GM18505 (cell line): ENCODE measurements at regions not wholly inside any gene's neighbourhood (a gene's known extent, or its start where the extent isn't known, plus 50 kb on each side); places are given as distances from the start of the nearest gene placed in this dataset.

Experiments used
- ATAC-seq: cut with Tn5 transposase; IDR thresholded peaks from one replicate; pipeline ENCODE4 v1.9.1; 2021; ENCODE audit not compliant: unreplicated experiment
- POLR2A ChIP-seq: IDR thresholded peaks from 4 replicates; pipeline ENCODE4 v1.6.1; 2011; ENCODE audit warnings: borderline replicate concordance; ENCODE audit not compliant: insufficient read depth, insufficient read length; ENCODE audit errors: extremely low read depth

DNA sequence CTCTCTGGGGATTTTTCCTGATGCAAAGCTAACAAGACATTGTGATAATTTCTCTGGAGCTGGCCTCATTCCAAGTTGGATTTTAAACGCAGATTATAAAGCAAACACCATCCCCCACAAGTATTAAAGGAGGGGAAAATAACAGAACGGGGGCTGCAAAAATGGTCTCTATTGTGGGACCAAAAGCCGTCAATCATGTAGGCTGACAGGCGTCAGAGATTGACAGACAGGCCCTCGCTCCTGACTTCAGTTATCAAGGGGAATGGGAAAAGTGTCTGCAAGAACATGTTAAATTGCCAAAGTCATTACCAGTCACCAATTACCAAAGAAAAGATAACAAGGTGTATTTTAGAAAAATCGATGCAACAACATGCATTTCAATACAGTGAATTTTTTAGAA, 307.4 kb upstream of the POU3F1 start:
- no peak for ATAC-seq
- TF ChIP-seq POLR2A: no peak

DNA sequence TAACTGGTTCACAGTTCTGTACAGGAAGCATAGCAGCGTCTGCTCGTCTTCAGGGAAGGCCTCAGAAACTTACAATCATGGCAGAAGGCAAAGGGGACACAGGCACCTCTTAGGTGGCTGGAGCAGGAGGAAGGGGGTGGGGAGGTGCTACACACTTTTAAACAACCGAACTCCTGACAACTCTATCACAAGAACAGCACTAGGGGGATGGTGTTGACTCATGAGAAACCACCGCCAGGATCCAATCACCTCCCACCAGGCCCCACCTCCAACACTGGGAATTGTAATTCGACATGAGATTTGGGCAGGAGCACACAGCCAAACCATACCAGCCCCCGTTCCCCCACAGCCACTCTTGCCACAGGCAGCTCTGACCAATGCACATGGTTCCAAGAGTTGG, 306.3 kb upstream of the POU3F1 start:
- no peak for ATAC-seq
- no peak for TF ChIP-seq POLR2A

DNA sequence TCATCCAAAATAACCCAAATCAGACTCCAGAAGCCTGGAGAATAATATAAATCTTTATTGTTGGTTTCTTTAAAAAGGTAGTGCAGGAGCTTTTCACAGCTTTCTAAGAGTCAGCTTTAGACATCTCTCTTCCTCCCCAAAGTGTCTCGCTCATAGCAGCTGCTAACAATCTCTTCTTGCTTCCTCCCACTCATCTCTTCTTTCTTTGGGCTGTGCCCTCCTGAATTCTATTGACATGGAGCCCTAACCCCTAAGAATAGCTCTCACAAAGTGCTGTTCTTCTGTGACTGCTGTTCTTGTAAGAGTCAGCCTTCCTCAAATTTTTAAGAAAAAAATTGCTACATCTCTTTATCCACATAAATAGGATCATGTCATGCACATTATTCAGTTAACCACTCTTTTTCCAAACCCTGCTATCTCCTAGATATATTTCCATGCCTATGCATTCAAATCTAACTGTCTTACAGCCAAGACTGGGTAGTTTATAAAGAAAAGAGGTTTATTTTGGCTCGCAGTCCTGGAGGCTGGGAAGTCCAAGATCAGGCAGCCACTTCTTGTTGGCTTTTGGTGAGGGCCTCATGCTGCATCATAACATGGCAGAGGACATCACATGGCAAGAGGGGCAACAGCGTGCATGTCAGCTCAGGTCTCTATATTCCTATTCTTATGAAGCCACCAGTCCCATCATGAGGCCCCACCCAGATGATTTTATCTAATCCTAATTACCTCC, 301.0 kb upstream of the POU3F1 start:
- no peak for ATAC-seq
- no peak for TF ChIP-seq POLR2A

DNA sequence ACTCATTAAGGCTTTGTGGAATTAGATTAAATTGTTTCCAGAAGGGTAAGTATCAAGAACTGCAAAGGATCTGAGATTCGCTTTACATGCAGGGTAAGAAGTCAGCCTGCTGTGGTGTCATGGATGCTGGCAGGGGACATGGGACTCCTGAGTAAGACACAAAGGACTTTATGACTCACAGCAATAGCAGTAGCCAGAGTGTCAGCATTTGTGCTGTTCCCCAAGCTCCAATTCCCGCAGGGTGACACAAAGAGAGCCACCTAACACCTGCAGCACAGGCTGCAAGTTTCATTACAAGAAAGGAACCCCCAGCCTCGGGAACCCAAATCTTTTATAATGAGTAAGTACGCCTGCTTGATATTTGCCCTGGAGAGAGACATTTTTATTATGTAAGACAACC, 298.1 kb upstream of the POU3F1 start:
- no peak for ATAC-seq
- no peak for TF ChIP-seq POLR2A

DNA sequence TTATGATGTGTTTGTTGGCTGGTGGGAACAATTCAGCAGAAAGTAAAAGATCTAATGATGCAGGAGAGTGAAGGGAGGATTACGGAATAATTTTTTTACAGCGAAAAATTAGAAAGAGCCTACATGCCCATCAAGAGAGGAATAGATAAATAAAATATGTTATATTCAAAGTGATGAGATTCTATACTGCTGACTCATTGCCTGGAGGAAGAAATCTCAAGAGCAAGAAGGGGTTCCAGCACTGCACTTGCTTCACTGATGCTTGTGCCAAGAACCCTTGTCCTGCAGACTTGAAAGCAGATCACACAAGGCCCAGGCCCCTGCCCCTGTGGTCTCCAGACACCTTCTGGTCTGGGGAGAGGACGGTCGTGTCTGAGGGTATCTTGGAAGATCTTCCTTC, 295.1 kb upstream of the POU3F1 start:
- ATAC-seq: no peak
- TF ChIP-seq POLR2A: no peak

DNA sequence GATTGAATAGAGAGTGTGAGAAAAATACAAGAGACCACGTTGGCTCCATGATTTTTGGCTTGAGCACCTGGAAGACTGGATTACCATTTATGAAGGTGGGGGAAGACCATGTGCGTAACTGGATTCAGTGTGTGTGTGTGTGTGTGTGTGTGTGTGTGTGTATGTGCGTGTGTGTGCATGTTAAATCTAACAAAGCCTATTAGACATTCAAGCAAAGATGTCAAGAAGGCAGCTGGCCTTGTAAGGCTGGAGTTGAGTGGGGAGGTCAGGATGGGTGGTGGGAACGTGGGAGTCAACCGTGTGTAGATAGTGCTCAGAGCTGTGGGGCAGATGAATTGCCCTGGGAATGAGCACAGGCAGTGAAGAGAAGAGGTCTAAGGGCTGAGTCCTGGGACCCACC, 293.8 kb upstream of the POU3F1 start:
- ATAC-seq: no peak
- no peak for TF ChIP-seq POLR2A

DNA sequence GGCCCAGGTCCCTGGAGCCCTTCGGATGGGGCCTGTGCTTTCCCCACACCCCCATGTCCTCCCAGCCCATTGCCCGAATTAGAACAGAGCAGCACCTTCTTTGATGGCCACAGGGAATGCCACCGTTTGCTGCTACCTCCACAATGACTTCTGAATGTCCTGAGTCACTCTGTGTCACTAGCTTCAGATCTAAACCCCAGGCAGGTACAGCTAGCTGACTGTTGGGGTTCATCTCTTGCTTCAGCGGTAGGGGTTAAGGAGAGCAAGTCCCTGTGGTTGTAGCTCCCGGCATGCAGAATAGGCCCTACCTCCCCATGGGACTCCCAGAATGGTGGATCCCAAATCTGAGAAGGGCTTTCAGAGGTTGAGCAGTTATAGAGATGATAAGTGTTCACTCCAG, 291.1 kb upstream of the POU3F1 start:
- no peak for TF ChIP-seq POLR2A
- ATAC-seq: no peak

DNA sequence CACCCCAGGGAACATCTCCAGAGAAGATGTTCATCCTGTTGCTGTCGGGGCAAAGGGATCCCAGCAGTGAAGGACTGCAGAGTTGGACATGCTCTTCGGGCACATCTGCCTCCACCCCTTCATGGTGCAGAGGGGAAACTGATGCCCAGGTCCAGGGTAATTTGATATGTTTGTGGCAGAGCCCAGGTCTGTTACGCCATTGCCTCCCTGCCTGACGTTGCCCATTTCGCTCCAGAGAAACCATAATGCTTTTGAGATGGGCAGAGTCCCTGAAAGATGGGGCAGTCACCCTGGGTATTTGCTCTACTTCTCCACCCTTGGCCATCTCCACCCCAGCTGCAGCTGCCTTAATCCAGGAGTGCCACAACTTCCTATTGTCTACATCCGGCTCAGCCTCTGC, 290.4 kb upstream of the POU3F1 start:
- no peak for TF ChIP-seq POLR2A
- ATAC-seq: no peak

DNA sequence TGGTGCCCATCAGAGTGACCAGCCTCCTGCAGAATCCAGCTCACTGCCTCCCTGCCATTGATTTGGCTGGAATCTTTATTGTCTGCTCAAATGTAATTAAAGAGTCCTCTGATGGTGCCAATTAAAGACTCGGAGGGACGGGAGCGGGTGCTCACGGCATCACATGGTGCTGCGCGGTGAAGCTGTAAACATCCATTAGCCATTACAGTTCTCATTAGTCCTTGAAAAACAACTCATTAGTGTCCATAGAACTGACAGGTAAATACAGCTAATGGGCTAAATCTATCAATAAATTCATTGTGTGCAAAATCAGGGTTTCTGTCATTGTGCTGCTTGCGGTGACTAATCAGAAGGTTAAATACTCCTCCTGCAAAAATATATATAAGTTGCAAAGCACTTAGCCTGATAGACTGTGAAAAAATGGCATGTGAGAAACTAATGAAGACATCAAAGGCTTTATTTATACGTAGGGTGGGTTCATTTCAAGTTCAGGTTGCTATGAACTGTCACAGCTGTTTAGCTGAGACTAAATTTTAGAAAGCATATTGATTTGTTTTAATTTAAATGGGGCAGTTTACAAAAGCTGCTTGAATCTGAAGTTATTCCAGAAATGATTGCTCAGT, 289.8 kb upstream of the POU3F1 start:
- ATAC-seq: no peak
- TF ChIP-seq POLR2A: no peak

DNA sequence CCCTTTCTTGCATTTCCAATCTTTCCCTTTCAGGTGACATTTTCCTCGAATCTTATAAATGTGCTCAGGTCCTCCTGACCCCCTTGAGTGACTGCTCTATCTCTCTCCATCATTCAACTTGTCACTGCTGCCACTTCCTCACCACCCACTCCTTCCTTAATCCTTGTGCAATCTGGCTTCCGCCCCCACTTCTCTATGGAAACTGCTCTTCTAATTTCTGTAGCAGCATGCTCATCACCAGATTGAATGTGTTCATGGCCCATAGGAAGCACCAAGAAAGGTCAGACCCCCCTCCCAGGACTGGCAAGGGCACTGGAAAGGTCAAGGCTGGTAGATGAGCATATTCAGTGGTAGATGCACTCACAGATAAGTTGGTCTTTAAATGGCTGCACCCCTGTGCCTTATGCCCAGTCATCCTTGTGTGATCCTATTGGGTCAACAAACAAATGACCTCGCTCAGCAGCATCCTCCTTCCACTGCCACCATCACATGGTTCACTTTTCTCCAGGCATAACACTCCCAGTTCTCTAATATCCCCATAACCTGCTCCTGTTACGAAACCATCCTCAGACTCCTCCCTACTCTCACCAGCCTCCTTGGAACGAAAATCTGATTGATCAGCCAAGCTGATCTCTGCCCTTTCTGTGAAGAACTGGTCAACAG, 288.5 kb upstream of the POU3F1 start:
- TF ChIP-seq POLR2A: no peak

DNA sequence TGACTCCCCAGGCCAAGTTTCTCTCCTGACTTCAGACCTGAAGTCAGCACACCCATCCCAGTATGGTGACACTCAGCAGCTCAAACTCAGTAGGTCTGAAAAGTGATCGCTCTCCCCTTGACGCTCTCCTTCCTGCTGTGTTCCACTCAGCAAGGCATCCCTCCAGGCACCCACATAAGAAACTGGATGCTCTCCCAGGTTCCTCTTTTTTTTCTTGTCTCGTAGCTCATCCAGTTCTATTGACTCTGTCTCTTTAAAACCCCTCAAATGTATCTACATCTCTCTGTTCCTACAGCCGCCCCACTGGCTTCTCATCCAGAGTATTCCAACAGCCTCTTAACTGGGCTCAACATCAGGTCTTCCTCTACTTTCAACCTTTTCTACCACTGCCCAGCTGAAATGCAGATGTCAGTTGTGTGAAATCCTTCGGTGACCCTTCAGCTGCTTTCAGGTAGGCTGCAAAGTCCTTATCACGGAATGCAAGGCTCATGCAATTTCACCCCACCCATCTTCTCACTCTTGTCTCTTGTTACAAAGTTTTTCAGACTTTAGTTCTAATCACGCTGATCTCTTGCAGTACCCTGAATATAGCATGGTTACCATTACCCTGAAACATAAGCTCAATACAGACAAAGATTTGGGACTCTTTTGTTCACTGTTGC, 286.2 kb upstream of the POU3F1 start:
- ATAC-seq: no peak
- no peak for TF ChIP-seq POLR2A

More for the DNA sequence above, 288.5 kb upstream of the POU3F1 start:
- no peak for ATAC-seq

DNA sequence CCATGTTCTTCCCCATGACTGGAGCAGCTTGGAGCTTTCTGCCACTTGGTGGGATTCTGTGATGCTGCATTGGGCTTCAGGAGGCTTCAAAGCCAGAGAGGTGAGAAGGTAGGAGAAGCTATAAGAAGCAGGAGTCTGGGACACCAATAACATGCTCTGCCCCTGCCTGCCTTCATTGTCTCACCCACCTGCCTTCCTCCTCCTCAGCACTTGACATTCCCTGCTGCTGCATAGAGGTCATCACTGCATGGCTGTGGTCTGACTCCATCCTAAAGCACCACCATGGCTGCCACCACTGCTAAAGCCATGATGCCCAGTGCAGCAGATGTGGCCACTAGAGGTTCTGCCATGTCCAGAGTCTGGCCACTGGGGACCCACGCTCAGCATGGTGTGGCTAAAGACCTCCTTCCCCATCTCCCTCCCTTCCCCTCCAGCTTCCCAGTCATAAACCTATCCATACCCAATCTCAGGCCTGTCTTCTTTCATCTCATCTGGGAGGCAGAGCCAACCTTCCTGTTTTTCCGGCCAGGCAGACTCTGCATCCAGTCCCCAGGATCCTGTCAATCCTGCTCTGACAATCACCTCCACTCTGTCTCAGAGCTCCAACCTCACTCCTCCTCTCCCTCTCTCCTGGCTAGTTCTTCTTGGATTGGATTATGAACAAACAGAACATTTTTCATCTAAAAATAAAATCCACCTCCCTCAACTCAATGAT, 285.1 kb upstream of the POU3F1 start:
- no peak for ATAC-seq
- TF ChIP-seq POLR2A: no peak

DNA sequence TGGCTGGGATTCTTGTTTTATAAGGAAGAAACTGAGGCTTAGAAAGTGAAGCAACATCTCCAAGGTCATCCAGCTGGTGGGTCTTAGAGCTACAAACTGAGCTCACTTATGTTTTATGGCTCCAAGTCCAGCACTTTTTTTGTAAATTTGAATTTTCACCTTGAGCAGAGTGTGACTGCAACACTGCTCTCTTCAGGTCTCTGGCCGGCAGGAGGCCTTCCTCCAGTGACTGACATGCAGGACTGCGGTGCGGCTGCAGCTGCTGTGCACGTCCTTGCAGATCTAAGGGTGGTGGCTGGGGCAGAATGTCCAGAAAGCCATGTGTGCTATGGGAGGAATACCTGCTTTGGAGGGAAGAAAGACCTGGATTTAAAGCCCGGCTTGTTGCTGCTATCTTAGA, 284.2 kb upstream of the POU3F1 start:
- ATAC-seq: no peak
- TF ChIP-seq POLR2A: no peak
